ENCODE measurements at regions not wholly inside any gene's neighbourhood (a gene's known extent, or its start where the extent isn't known, plus 50 kb on each side); places are given as distances from the start of the nearest gene placed in this dataset.

DNA sequence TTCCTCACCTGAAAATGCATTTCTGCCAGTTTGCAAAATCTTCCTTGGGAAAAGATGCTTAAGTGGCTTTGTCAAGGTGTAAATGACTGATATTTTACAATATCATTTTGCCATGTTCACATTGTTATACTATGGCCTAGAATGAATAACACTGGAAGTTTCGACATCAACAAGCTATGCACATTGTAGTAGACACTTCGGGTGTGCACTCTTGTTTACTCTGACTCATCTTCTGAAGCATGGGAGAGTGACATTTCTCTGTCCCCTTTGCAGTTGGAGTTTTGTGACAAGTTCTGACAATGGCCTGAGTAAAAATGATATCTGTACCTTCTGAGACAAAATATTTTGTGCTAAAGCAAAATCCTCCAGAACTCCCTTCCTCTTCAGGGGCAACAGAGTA is 567.0 kb upstream of the RGMA start:
- Histone ChIP-seq H2AFZ (ENCODE audit: low read length) (no peak overlapping the region), H3K18ac (ENCODE audit: extremely low read depth, low read length) (no peak overlapping the region), H3K23ac (ENCODE audit: insufficient read length) (no peak overlapping the region), H3K9me3 (ENCODE audit: insufficient read depth in 2 of 2, low read depth in 1 of 2, low read length in 1 of 2) (no peaks in the 10 kb centered on the region), H3K36me3 (ENCODE audit: control insufficient read depth in 2 of 4, insufficient read depth in 4 of 4, low read length in 3 of 4) (no peaks in the 10 kb centered on the region), H2BK12ac (ENCODE audit: low read depth, low read length) (no peak overlapping the region), H3K23me2 (ENCODE audit: low read depth, low read length) (no peaks in the 10 kb centered on the region), H4K20me1 (replicated peaks in 1 of 2; ENCODE audit: control insufficient read depth in 1 of 2, insufficient read depth in 2 of 2, low read length in 2 of 2) (no peaks in the 10 kb centered on the region), H3K27ac (ENCODE audit: low read depth, low read length) (no peak overlapping the region), H2BK5ac (ENCODE audit: low read depth, low read length) (no peak overlapping the region), H3K4me2 (ENCODE audit: insufficient read depth in 1 of 2, low read depth in 2 of 2, low read length in 2 of 2) (no peak overlapping the region), H2BK15ac (ENCODE audit: low read length) (no peak overlapping the region), H4K8ac (ENCODE audit: extremely low read depth, insufficient read depth, low read length) (no peak overlapping the region), H3K27me3 (replicated peaks in 1 of 4; ENCODE audit: control insufficient read depth in 3 of 4, extremely low read depth in 1 of 4, insufficient read depth in 3 of 4, low read length in 3 of 4) (no peaks in the 10 kb centered on the region), H3K79me1 (ENCODE audit: low read depth, low read length) (no peaks in the 10 kb centered on the region), H3K4me3 (ENCODE audit: extremely low read depth in 1 of 4, insufficient read depth in 2 of 4, low read depth in 3 of 4, low read length in 4 of 4) (no peak overlapping the region), H4K91ac (replicated peaks; ENCODE audit: insufficient read length, low read length) (no peak overlapping the region), H2BK20ac (ENCODE audit: low read length) (no peak overlapping the region), H4K5ac (ENCODE audit: insufficient read length, low read depth, low read length) (no peak overlapping the region), H3K4me1 (replicated peaks in 1 of 4; ENCODE audit: control insufficient read depth in 3 of 4, insufficient read depth in 4 of 4, low read length in 3 of 4) (no peaks in the 10 kb centered on the region), H3K9ac (replicated peaks in 1 of 4; ENCODE audit: extremely low read depth in 1 of 4, low read depth in 3 of 4, low read length in 3 of 4) (no peak overlapping the region), H3K4ac (replicated peaks; ENCODE audit: insufficient read length, low read depth, low read length) (no peak overlapping the region), H3K79me2 (ENCODE audit: control insufficient read depth in 1 of 2, insufficient read depth in 2 of 2, low read length in 2 of 2) (no peaks in the 10 kb centered on the region), H3K14ac (ENCODE audit: insufficient read length) (no peak overlapping the region), H2BK120ac (replicated peaks; ENCODE audit: low read depth, low read length) (no peak overlapping the region), H2AK5ac (ENCODE audit: low read depth, low read length) (no peak overlapping the region), H3K56ac (replicated peaks; ENCODE audit: insufficient read length, low read depth, low read length) (no peak overlapping the region)
- FAIRE-seq (no peak), DNase-seq (ENCODE audit: low read depth in 1 of 2, low spot score in 2 of 2) (no peak)
- POLR2A ChIA-PET (ENCODE audit: partially characterized antibody), result no interaction called here
- CTCF ChIA-PET (ENCODE audit: partially characterized antibody), result no interaction called here
- 79% methylated on average over 2 of the region's 2 CpGs; no CpG with 5 or more reads in 1 of the 2 experiments for WGBS, 2 experiments (ENCODE audit: extremely low coverage in 1 of 2, insufficient coverage in 1 of 2, insufficient read length in 1 of 2, insufficient replicate concordance in 2 of 2, low coverage in 1 of 2, low lambda C conversion rate in 2 of 2, missing lambda C conversion rate in 1 of 2)
- TF ChIP-seq EP300 (IDR thresholded peaks at IDR 0.05; ENCODE audit: borderline replicate concordance in 1 of 2, low read depth in 2 of 2, low read length in 2 of 2), result no peak
- TF ChIP-seq BRCA1 (IDR thresholded peaks at IDR 0.05; ENCODE audit: low read depth, low read length), result no peak
- no peak for TF ChIP-seq CREB1 (IDR thresholded peaks at IDR 0.05)
- no peak for TF ChIP-seq HDAC6 (IDR thresholded peaks at IDR 0.05; ENCODE audit: low read depth, low read length)
- no peak for TF ChIP-seq POLR2A (IDR thresholded peaks at IDR 0.05; ENCODE audit: control extremely low read depth in 1 of 2, low read depth in 2 of 2, low read length in 2 of 2)
- no peak for TF ChIP-seq CTBP2 (IDR thresholded peaks at IDR 0.05; ENCODE audit: borderline replicate concordance, insufficient read depth, insufficient read length, low read length)
- TF ChIP-seq SIN3A (conservative IDR thresholded peaks at IDR 0.05 in 1 of 2, IDR thresholded peaks at IDR 0.05 in 1 of 2; ENCODE audit: low read depth in 1 of 2, low read length in 2 of 2), result no peak
- TF ChIP-seq TAF1 (IDR thresholded peaks at IDR 0.05; ENCODE audit: low read depth, low read length), result no peak
- TF ChIP-seq PHF8 (conservative IDR thresholded peaks at IDR 0.05; ENCODE audit: low read depth, low read length), result no peak
- TF ChIP-seq GABPA (IDR thresholded peaks at IDR 0.05; ENCODE audit: borderline replicate concordance, insufficient read depth, low read length), result no peak
- no peak for TF ChIP-seq SIRT6 (IDR thresholded peaks at IDR 0.05; ENCODE audit: low read length)
- no peak for TF ChIP-seq ZNF274 (IDR thresholded peaks at IDR 0.05; ENCODE audit: borderline replicate concordance, extremely low read depth, low read length)
- no peak for TF ChIP-seq KDM4A (IDR thresholded peaks at IDR 0.05; ENCODE audit: low read depth, low read length, severe bottlenecking)
- no peak for TF ChIP-seq KDM5A (IDR thresholded peaks at IDR 0.05; ENCODE audit: low read length)
- no peak for TF ChIP-seq GTF2F1 (IDR thresholded peaks at IDR 0.05; ENCODE audit: borderline replicate concordance, low read depth, low read length)
- TF ChIP-seq SP1 (IDR thresholded peaks at IDR 0.05; ENCODE audit: low read depth, low read length), result no peak

All from H1 (cell line).